Calu3 (cell line): ENCODE measurements at regions not wholly inside any gene's neighbourhood (a gene's known extent, or its start where the extent isn't known, plus 50 kb on each side); places are given as distances from the start of the nearest gene placed in this dataset.

Experiments used
- BruUV-seq: library from RNA; stranded (reverse); fragments of 400-500 nt; replicated peaks from 2 replicates; lab custom pipeline; 2021; lab: Mats Ljungman, UMichigan
- CTCF ChIA-PET: fragments of 300-600 bp; sonication (Branson Sonifier 250); formaldehyde crosslinking; loops from one replicate; lab custom pipeline; 2022; ENCODE audit warnings: antibody characterized with exemption; lab: Charles Lee
- DNase-seq: peaks from one replicate; pipeline ENCODE4 v3.0.0; 2022
- H3K27ac Mint-ChIP-seq: one replicate; pipeline ENCODE4 v1.8.0; 2022; ENCODE audit warnings: mixed read lengths; ENCODE audit not compliant: unreplicated experiment
- H3K27me3 Mint-ChIP-seq: one replicate; pipeline ENCODE4 v1.8.0; 2022; ENCODE audit warnings: mixed read lengths; ENCODE audit not compliant: unreplicated experiment
- H3K36me3 Mint-ChIP-seq: one replicate; pipeline ENCODE4 v1.8.0; 2022; ENCODE audit warnings: mild to moderate bottlenecking, moderate library complexity, mixed read lengths; ENCODE audit not compliant: insufficient read depth, unreplicated experiment
- H3K4me1 Mint-ChIP-seq: one replicate; pipeline ENCODE4 v1.8.0; 2022; ENCODE audit warnings: mild to moderate bottlenecking, low read depth, mixed read lengths; ENCODE audit not compliant: unreplicated experiment
- H3K4me3 Mint-ChIP-seq: one replicate; pipeline ENCODE4 v1.8.0; 2022; ENCODE audit warnings: mild to moderate bottlenecking, low read depth, moderate library complexity, mixed read lengths; ENCODE audit not compliant: unreplicated experiment
- H3K9me3 Mint-ChIP-seq: one replicate; pipeline ENCODE4 v1.8.0; 2022; ENCODE audit warnings: low read depth, mixed read lengths; ENCODE audit not compliant: unreplicated experiment
- intact Hi-C: fragments of 100-400 bp; cut with micrococcal nuclease; formaldehyde crosslinking; loops from one replicate; pipeline ENCODE4 v1.10.0; 2022; ENCODE audit not compliant: unreplicated experiment
- TF ChIP-seq, protein P1 (sequence below): fragments of 200-600 bp; IDR thresholded peaks from one replicate; pipeline ENCODE4 v1.8.0; 2022; ENCODE audit warnings: antibody characterized with exemption; ENCODE audit not compliant: unreplicated experiment

DNA sequence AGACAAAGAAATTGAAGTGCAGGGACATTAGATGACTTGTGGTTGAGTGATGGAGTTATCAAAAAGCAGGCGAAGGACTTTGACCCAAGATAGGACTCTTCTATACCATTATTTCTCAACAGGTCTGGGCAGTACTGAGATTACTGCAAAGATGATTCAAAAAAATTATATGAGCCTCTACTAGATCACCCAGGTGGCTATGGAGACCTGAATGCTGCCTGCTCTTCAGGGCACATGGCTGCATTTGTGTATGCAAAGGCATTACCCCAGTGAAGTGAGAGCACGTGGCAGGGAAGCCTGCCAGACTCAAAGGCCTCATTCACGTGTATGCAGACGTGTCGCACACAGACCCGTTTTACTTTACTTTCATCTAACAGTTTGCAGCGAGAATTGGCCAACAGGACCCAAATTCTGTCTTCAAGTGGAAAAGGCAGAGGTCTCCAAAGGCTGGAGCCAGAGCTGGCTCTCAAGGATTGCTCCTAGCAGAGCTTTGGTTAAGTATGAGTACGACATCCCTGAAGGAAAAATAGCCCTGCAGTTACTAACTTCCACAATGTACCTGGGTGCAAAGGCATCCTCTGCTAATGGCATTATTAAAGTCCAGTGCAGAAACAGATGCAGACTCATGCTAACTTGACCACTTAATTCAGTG lies 113.8 kb upstream of the ARMC2 start:
- CTCF ChIA-PET, result interaction anchor here (2.9 kb wide), 1 partner anchor 12 kb away, joined by 7 read pairs; no protein-coding TSS in a partner anchor

DNA sequence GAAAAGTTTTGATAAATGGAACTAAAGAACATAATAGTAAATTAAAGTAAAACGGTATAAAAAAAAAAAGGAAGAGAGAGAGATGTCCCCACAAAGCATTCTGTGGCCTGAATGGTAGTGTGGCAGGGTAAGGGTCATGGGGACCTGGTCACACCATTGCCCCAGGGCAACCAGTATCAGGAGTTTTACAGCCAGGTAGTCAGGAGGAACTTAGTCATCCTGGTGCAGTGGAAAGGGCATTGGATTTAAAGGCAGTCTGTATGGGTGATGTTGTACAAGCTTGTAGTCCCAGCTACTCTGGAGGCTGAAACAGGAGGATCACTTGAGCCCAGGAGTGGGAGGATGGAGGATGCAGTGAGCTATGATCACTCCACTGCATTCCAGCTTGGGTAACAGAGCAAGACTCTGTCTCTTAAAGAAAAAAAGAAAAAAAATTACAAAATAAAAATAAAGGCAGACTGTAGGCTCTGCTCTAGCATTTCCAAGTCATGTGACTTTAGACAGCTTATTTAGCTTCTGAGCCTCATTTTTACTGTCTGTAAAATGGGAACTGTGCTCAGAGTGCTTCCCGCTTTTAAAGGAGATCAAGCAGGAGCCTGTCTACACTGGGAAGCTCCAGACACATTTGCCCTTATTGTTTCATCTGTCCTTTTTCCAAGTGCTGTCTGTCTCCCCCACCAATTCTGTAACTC lies 112.8 kb upstream of the ARMC2 start:
- Mint-ChIP-seq H3K4me3 (peak overlapping the region; percentile 56), H3K9me3 (no peaks in the 10 kb centered on the region), H3K27me3 (no peaks in the 10 kb centered on the region), H3K4me1 (peaks cover 75% of the 10 kb centered on the region), H3K27ac (peak overlapping the region; percentile 88), H3K36me3 (peaks cover 44% of the 10 kb centered on the region)
- BruUV-seq, result no TSS peak
- intact Hi-C loops, result loop anchor here (5.0 kb wide), 3 partner anchors 47 to 173 kb away; partner anchors contain the start of gene FOXO3
- TF ChIP-seq, protein P1, sequence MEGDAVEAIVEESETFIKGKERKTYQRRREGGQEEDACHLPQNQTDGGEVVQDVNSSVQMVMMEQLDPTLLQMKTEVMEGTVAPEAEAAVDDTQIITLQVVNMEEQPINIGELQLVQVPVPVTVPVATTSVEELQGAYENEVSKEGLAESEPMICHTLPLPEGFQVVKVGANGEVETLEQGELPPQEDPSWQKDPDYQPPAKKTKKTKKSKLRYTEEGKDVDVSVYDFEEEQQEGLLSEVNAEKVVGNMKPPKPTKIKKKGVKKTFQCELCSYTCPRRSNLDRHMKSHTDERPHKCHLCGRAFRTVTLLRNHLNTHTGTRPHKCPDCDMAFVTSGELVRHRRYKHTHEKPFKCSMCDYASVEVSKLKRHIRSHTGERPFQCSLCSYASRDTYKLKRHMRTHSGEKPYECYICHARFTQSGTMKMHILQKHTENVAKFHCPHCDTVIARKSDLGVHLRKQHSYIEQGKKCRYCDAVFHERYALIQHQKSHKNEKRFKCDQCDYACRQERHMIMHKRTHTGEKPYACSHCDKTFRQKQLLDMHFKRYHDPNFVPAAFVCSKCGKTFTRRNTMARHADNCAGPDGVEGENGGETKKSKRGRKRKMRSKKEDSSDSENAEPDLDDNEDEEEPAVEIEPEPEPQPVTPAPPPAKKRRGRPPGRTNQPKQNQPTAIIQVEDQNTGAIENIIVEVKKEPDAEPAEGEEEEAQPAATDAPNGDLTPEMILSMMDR, result no peak
- CTCF ChIA-PET, result interaction anchor here (0.6 to 2.9 kb wide), 4 partner anchors 11 to 175 kb away, joined by 3 to 7 read pairs (median 4); no protein-coding TSS in a partner anchor
- peak; percentile 43 for DNase-seq

More for the DNA sequence above, 113.8 kb upstream of the ARMC2 start:
- H3K27ac Mint-ChIP-seq, result no peak overlapping the region
- no peak for DNase-seq
- H3K36me3 Mint-ChIP-seq, result peaks cover 35% of the 10 kb centered on the region
- no peaks in the 10 kb centered on the region for H3K9me3 Mint-ChIP-seq
- H3K4me3 Mint-ChIP-seq, result no peak overlapping the region
- no peaks in the 10 kb centered on the region for H3K27me3 Mint-ChIP-seq
- intact Hi-C loops, result no loop called here
- TF ChIP-seq, protein P1, result no peak
- BruUV-seq, result no TSS peak
- H3K4me1 Mint-ChIP-seq, result peaks cover 64% of the 10 kb centered on the region

DNA sequence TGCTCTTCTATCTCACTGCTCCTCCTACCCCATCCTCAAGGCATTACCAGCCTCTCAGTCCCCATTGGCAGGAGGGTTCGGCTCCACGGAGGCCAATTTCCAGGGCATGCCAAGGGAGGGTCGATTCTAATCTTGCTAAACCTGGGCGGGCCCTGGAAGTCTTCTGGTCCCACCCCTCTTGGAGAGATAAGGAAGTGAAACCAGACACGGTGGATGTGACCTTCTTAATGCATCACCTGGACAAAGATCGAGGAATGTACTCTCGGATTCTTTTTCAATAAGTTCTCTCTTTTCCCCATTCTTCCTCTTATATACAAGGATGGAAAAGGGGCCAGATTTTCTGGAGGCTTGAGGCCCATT lies 112.2 kb upstream of the ARMC2 start:
- Mint-ChIP-seq H3K36me3 (peaks cover 45% of the 10 kb centered on the region), H3K27ac (peak overlapping the region; percentile 88), H3K4me1 (peaks cover 76% of the 10 kb centered on the region), H3K27me3 (no peaks in the 10 kb centered on the region), H3K9me3 (no peaks in the 10 kb centered on the region), H3K4me3 (peak overlapping the region; percentile 56)
- intact Hi-C loops, result loop anchor here (5.0 kb wide), 3 partner anchors 46 to 174 kb away; partner anchors contain the start of gene FOXO3
- CTCF ChIA-PET, result interaction anchor here (0.6 to 2.9 kb wide), 5 partner anchors 11 to 176 kb away, joined by 3 to 7 read pairs (median 4); no protein-coding TSS in a partner anchor
- TF ChIP-seq, protein P1, result no peak
- DNase-seq, result peak; percentile 56
- BruUV-seq, result no TSS peak

DNA sequence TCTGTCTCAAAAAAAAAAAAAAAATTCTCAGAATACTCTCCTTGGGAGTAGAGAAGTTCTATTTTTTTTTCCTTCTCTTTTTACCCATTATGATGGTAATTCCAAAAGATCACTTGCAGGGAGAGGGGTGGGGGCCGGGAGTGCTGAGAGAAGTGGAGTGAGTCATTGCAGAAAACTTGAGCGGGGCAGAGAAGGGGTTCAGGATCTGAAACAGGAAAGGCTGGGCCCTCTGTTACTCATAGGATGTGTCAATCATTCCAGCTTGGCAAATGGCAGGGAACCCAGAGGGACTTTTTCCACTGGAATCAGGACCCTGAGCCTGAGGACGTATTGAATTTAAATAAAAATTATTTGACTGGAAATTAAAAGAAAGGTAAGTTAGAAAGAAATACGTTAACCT lies 111.4 kb upstream of the ARMC2 start:
- peak; percentile 73 for DNase-seq
- no TSS peak for BruUV-seq
- Mint-ChIP-seq H3K9me3 (no peaks in the 10 kb centered on the region), H3K36me3 (peaks cover 49% of the 10 kb centered on the region), H3K27ac (peak overlapping the region; percentile 88), H3K4me1 (peaks cover 83% of the 10 kb centered on the region), H3K27me3 (no peaks in the 10 kb centered on the region), H3K4me3 (peak overlapping the region; percentile 56)
- intact Hi-C loops, result loop anchor here (5.0 kb wide), 3 partner anchors 45 to 175 kb away; partner anchors contain the start of gene FOXO3
- TF ChIP-seq, protein P1, result no peak
- CTCF ChIA-PET, result interaction anchor here (0.7 to 2.9 kb wide), 3 partner anchors 10 to 147 kb away, joined by 3 to 7 read pairs (median 5); no protein-coding TSS in a partner anchor
